OCI-LY7 (cell line): ENCODE measurements at regions not wholly inside any gene's neighbourhood (a gene's known extent, or its start where the extent isn't known, plus 50 kb on each side); places are given as distances from the start of the nearest gene placed in this dataset.

Experiments
- BruUV-seq: library from RNA; stranded (reverse); fragments of 400-500 nt; replicated peaks from 2 replicates; lab custom pipeline; 2021; lab: Mats Ljungman, UMichigan
- CTCF ChIA-PET: fragments of 300-600 bp; sonication (Branson Sonifier 250); formaldehyde crosslinking; loops from one replicate; lab custom pipeline; 2022; ENCODE audit warnings: antibody characterized with exemption; ENCODE audit not compliant: unreplicated experiment; lab: Charles Lee
- POLR2A ChIA-PET: fragments of 300-600 bp; sonication (Branson Sonifier 250); formaldehyde crosslinking; loops from one replicate; lab custom pipeline; 2022; ENCODE audit warnings: antibody characterized with exemption; lab: Charles Lee
- DNase-seq: peaks from one replicate; pipeline ENCODE4 v3.0.0-alpha.2; 2015; ENCODE audit warnings: low spot score
- H2AFZ ChIP-seq: fragments of 200-600 bp; sonication (generic), shearing (Covaris generic); 2 replicates; pipeline ENCODE4 v1.6.1; 2014; ENCODE audit warnings: mild to moderate bottlenecking, antibody characterized with exemption, low read length, moderate library complexity
- H3K27ac ChIP-seq: fragments of 200-600 bp; sonication (generic); 2 replicates; pipeline ENCODE4 v1.5.1; 2014; ENCODE audit warnings: mixed run types, low read depth, mild to moderate bottlenecking, moderate library complexity, low read length, inconsistent platforms; ENCODE audit not compliant: poor library complexity, severe bottlenecking
- H3K36me3 ChIP-seq: fragments of 200-600 bp; sonication (generic); 2 replicates; pipeline ENCODE4 v1.6.1; 2014; ENCODE audit warnings: mild to moderate bottlenecking, antibody characterized with exemption, low read length, moderate library complexity, mixed read lengths; ENCODE audit not compliant: insufficient read depth
- H3K4me1 ChIP-seq: fragments of 200-600 bp; sonication (generic); 2 replicates; pipeline ENCODE4 v1.5.1; 2014; ENCODE audit warnings: mild to moderate bottlenecking, low read length; ENCODE audit not compliant: insufficient read depth, poor library complexity, severe bottlenecking
- H3K4me2 ChIP-seq: fragments of 200-600 bp; sonication (generic); 2 replicates; pipeline ENCODE4 v1.6.1; 2014; ENCODE audit warnings: mild to moderate bottlenecking, low read length
- H3K4me3 ChIP-seq: fragments of 200-600 bp; sonication (generic); 2 replicates; pipeline ENCODE4 v1.5.1; 2014; ENCODE audit warnings: mild to moderate bottlenecking, low read depth, low read length; ENCODE audit not compliant: poor library complexity, severe bottlenecking
- H3K79me2 ChIP-seq: fragments of 200-600 bp; sonication (generic); 2 replicates; pipeline ENCODE4 v1.6.1; 2016; ENCODE audit warnings: low read depth, mild to moderate bottlenecking, low read length, moderate library complexity, mixed read lengths; ENCODE audit not compliant: insufficient read depth
- H3K9me2 ChIP-seq: fragments of 200-600 bp; sonication (generic); 2 replicates; pipeline ENCODE4 v1.6.1; 2016; ENCODE audit warnings: mild to moderate bottlenecking, low read length, mixed read lengths; ENCODE audit not compliant: insufficient read depth
- H3K9me3 ChIP-seq: fragments of 200-600 bp; sonication (generic); 2 replicates; pipeline ENCODE4 v1.6.1; 2014; ENCODE audit warnings: mild to moderate bottlenecking, mixed run types, low read length, mixed read lengths
- H4K20me1 ChIP-seq: fragments of 200-600 bp; sonication (generic); 2 replicates; pipeline ENCODE4 v1.6.1; 2014; ENCODE audit warnings: mild to moderate bottlenecking, antibody characterized with exemption, low read length, moderate library complexity, mixed read lengths; ENCODE audit not compliant: insufficient read depth
- EZH2phosphoT487 ChIP-seq: fragments of 200-600 bp; sonication (generic); IDR thresholded peaks from 2 replicates; pipeline ENCODE4 v1.6.1; 2018; ENCODE audit warnings: low read depth, borderline replicate concordance, mild to moderate bottlenecking, mixed run types, antibody characterized with exemption, low read length, moderate library complexity, mixed read lengths
- intact Hi-C: fragments of 100-400 bp; cut with micrococcal nuclease; formaldehyde crosslinking; loops from one replicate; pipeline ENCODE4 v1.10.0; 2022; ENCODE audit not compliant: unreplicated experiment
- TF ChIP-seq, protein P1 (sequence below): fragments of 200-600 bp; sonication (generic); conservative IDR thresholded peaks from 2 replicates; pipeline ENCODE4 v1.5.1; 2014; ENCODE audit warnings: mild to moderate bottlenecking, antibody characterized with exemption, low read length, moderate library complexity, mixed read lengths

- H3K4me2 ChIP-seq, result no peak overlapping the region
- no peaks in the 10 kb centered on the region for H3K36me3 ChIP-seq
- intact Hi-C loops, result no loop called here
- no peaks in the 10 kb centered on the region for H3K4me1 ChIP-seq
- H4K20me1 ChIP-seq, result no peaks in the 10 kb centered on the region
- no peak overlapping the region for H3K27ac ChIP-seq
- no TSS peak for BruUV-seq
- no peaks in the 10 kb centered on the region for H3K79me2 ChIP-seq
- H3K9me2 ChIP-seq, result no peaks in the 10 kb centered on the region
- H3K4me3 ChIP-seq, result no peak overlapping the region
- no peak for DNase-seq
- no peaks in the 10 kb centered on the region for H3K9me3 ChIP-seq
- TF ChIP-seq, protein P1, sequence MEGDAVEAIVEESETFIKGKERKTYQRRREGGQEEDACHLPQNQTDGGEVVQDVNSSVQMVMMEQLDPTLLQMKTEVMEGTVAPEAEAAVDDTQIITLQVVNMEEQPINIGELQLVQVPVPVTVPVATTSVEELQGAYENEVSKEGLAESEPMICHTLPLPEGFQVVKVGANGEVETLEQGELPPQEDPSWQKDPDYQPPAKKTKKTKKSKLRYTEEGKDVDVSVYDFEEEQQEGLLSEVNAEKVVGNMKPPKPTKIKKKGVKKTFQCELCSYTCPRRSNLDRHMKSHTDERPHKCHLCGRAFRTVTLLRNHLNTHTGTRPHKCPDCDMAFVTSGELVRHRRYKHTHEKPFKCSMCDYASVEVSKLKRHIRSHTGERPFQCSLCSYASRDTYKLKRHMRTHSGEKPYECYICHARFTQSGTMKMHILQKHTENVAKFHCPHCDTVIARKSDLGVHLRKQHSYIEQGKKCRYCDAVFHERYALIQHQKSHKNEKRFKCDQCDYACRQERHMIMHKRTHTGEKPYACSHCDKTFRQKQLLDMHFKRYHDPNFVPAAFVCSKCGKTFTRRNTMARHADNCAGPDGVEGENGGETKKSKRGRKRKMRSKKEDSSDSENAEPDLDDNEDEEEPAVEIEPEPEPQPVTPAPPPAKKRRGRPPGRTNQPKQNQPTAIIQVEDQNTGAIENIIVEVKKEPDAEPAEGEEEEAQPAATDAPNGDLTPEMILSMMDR, result no peak
- no peak for TF ChIP-seq EZH2phosphoT487
- ChIA-PET POLR2A (no interaction called here), CTCF (no interaction called here)
- H2AFZ ChIP-seq, result no peak overlapping the region
Observed at GRCh38 chr2:84281510-84281909, 177.6 kb downstream of the SUCLG1 start.

DNA sequence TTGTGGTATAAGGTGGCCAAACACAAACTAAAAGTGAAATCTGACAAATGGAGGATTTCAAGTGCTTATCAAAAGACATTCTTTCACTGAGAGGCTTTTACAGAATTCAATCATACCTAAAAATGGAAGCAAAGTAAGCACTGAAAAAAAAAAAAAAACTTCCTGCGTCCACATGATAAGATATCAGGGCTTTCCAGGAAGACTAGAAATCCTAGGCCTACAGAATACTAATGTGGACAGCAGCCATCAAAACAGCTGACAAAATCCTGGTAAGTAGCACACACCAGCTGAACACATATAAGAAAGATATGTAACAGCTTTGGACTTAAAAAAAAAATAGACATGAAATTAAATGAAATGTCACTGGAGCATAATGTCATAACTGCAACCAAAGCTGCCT lies 178.2 kb downstream of the SUCLG1 start:
- Histone ChIP-seq H3K9me2 (no peaks in the 10 kb centered on the region), H4K20me1 (no peaks in the 10 kb centered on the region), H3K79me2 (no peaks in the 10 kb centered on the region), H3K4me2 (no peak overlapping the region), H3K36me3 (no peaks in the 10 kb centered on the region), H3K4me3 (no peak overlapping the region), H3K4me1 (no peaks in the 10 kb centered on the region), H2AFZ (no peak overlapping the region), H3K9me3 (no peaks in the 10 kb centered on the region), H3K27ac (no peak overlapping the region)
- DNase-seq, result no peak
- ChIA-PET POLR2A (no interaction called here), CTCF (no interaction called here)
- intact Hi-C loops, result no loop called here
- no TSS peak for BruUV-seq
- no peak for TF ChIP-seq EZH2phosphoT487
- TF ChIP-seq, protein P1, result no peak

DNA sequence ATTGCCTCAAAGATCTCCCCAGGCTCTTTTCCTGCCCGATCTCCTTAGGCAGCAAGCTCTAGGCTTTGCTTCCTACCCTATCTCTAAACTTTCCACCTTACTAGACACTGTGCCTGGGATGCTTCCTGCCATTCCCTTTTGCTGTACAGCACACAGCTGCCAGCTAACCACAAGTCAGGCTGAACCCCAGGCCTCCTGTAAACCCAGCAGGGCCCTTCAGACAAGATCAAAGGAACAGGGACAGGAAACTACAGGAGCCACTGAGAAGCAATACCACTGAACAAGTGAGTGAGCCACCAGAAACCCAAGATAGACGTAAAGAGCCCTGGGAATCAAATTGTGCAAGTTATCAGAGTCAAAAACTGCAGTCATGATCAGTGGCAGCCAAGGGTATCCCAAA lies 180.7 kb downstream of the SUCLG1 start:
- DNase-seq, result no peak
- ChIA-PET CTCF (no interaction called here), POLR2A (no interaction called here)

More for the DNA sequence above, 180.7 kb downstream of the SUCLG1 start:
- H3K36me3 ChIP-seq, result no peaks in the 10 kb centered on the region
- no peaks in the 10 kb centered on the region for H3K9me3 ChIP-seq
- H3K79me2 ChIP-seq, result no peaks in the 10 kb centered on the region
- H4K20me1 ChIP-seq, result no peaks in the 10 kb centered on the region
- H3K27ac ChIP-seq, result no peak overlapping the region
- BruUV-seq, result no TSS peak
- intact Hi-C loops, result no loop called here
- H3K4me2 ChIP-seq, result no peak overlapping the region
- TF ChIP-seq, protein P1, result no peak
- no peak for TF ChIP-seq EZH2phosphoT487
- no peaks in the 10 kb centered on the region for H3K4me1 ChIP-seq
- H3K4me3 ChIP-seq, result no peak overlapping the region
- no peak overlapping the region for H2AFZ ChIP-seq
- no peaks in the 10 kb centered on the region for H3K9me2 ChIP-seq
